Natural killer cell (primary cell): ENCODE measurements at regions not wholly inside any gene's neighbourhood (a gene's known extent, or its start where the extent isn't known, plus 50 kb on each side); places are given as distances from the start of the nearest gene placed in this dataset.

Source experiments
- ATAC-seq, 3 donors: fragments of 150-1000 bp in 2 of 3; fragments of 200-7000 bp in 1 of 3; cut with Tn5 transposase; 1 replicate in 1 of 3; 2 replicates in 2 of 3; pipeline ENCODE4 v1.10.0; 2021; ENCODE audit warnings: mild to moderate bottlenecking in 2 of 3, moderate library complexity in 2 of 3
- DNase-seq, 2 donors: peaks; one replicate each; pipeline versions ENCODE4 v3.0.0 to v3.0.0-alpha.2; 2013 to 2021; ENCODE audit warnings: mixed read lengths in 1 of 2
- H3K27ac ChIP-seq: one replicate; pipeline ENCODE4 v1.5.1; 2013; ENCODE audit warnings: mild to moderate bottlenecking, low read length
- H3K27me3 ChIP-seq: one replicate; pipeline ENCODE4 v1.6.1; 2013; ENCODE audit warnings: low read length; ENCODE audit not compliant: control insufficient read depth, insufficient read depth
- H3K36me3 ChIP-seq: one replicate; pipeline ENCODE4 v1.6.1; 2013; ENCODE audit warnings: low read length; ENCODE audit not compliant: control insufficient read depth, insufficient read depth
- H3K4me1 ChIP-seq: one replicate; pipeline ENCODE4 v1.6.1; 2013; ENCODE audit warnings: low read length; ENCODE audit not compliant: control insufficient read depth, insufficient read depth
- H3K4me3 ChIP-seq: one replicate; pipeline ENCODE4 v1.5.1; 2013; ENCODE audit warnings: low read length
- H3K9me3 ChIP-seq: one replicate; pipeline ENCODE4 v1.6.1; 2013; ENCODE audit warnings: low read length; ENCODE audit not compliant: control insufficient read depth, insufficient read depth
- H3K27ac Mint-ChIP-seq, 2 donors: one replicate each; pipeline ENCODE4 v1.8.0; 2022; ENCODE audit warnings: mild to moderate bottlenecking in 2 of 2, mixed read lengths in 2 of 2, moderate library complexity in 1 of 2
- H3K27me3 Mint-ChIP-seq, 2 donors: one replicate each; pipeline ENCODE4 v1.8.0; 2022; ENCODE audit warnings: low read depth in 2 of 2, mixed read lengths in 2 of 2
- H3K36me3 Mint-ChIP-seq: one replicate; pipeline ENCODE4 v1.8.0; 2022; ENCODE audit warnings: mixed read lengths
- H3K4me1 Mint-ChIP-seq, 2 donors: one replicate each; pipeline ENCODE4 v1.8.0; 2022; ENCODE audit warnings: mixed read lengths in 2 of 2
- H3K4me3 Mint-ChIP-seq: one replicate; pipeline ENCODE4 v1.8.0; 2022; ENCODE audit warnings: mild to moderate bottlenecking, moderate library complexity, mixed read lengths
- H3K9me3 Mint-ChIP-seq, 2 donors: one replicate each; pipeline ENCODE4 v1.8.0; 2022; ENCODE audit warnings: mixed read lengths in 2 of 2
- WGBS: methylation state at CpG from one replicate; pipeline ENCODE4 v1.1.7; 2013; ENCODE audit warnings: missing lambda C conversion rate; ENCODE audit not compliant: insufficient coverage; 5-methylcytosine and 5-hydroxymethylcytosine counted together
- intact Hi-C: fragments of 100-400 bp; cut with micrococcal nuclease; formaldehyde crosslinking; loops from one replicate; pipeline ENCODE4 v1.14.2; 2022
- TF ChIP-seq, protein P1 (sequence below): fragments of 200-600 bp; IDR thresholded peaks from one replicate; pipeline ENCODE4 v1.8.0; 2022; ENCODE audit warnings: antibody characterized with exemption

GRCh38 chr5:40210694-40211093 is 469.0 kb upstream of the PTGER4 start:
- H3K27ac Mint-ChIP-seq = no peak overlapping the region
- no peaks in the 10 kb centered on the region for H3K27me3 ChIP-seq
- TF ChIP-seq, protein P1, sequence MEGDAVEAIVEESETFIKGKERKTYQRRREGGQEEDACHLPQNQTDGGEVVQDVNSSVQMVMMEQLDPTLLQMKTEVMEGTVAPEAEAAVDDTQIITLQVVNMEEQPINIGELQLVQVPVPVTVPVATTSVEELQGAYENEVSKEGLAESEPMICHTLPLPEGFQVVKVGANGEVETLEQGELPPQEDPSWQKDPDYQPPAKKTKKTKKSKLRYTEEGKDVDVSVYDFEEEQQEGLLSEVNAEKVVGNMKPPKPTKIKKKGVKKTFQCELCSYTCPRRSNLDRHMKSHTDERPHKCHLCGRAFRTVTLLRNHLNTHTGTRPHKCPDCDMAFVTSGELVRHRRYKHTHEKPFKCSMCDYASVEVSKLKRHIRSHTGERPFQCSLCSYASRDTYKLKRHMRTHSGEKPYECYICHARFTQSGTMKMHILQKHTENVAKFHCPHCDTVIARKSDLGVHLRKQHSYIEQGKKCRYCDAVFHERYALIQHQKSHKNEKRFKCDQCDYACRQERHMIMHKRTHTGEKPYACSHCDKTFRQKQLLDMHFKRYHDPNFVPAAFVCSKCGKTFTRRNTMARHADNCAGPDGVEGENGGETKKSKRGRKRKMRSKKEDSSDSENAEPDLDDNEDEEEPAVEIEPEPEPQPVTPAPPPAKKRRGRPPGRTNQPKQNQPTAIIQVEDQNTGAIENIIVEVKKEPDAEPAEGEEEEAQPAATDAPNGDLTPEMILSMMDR = no peak
- no peaks in the 10 kb centered on the region for H3K36me3 Mint-ChIP-seq
- no peaks in the 10 kb centered on the region for H3K4me1 ChIP-seq
- H3K4me3 Mint-ChIP-seq = no peak overlapping the region
- H3K9me3 Mint-ChIP-seq = no peaks in the 10 kb centered on the region
- no peak overlapping the region for H3K27ac ChIP-seq
- ATAC-seq (no peak), DNase-seq (no peak)
- no peaks in the 10 kb centered on the region for H3K36me3 ChIP-seq
- H3K4me1 Mint-ChIP-seq = no peaks in the 10 kb centered on the region
- intact Hi-C loops = no loop called here
- peaks cover 11 to 25% of the 10 kb centered on the region in 2 donors for H3K27me3 Mint-ChIP-seq
- H3K4me3 ChIP-seq = no peak overlapping the region
- WGBS = no CpG with 5 or more reads among the region's 1 CpG
- no peaks in the 10 kb centered on the region for H3K9me3 ChIP-seq

DNA sequence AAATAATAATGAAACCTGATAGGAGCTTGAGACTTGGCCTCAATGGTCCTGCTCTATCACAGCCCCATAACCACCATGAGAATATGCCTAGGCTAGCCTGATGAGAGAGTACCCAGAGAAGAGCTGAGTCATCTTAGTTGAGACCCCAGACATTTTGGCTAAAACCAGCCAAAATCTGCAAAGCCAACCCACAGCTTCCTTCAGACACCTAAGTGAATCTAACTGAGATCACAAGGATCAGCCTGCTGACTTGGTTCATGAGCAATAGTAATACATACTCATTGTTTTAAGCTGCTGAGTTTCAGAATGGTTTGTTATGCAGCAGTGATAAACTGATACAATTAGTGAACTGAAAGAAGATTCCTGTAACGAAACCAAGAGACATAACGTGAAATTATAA is 473.7 kb upstream of the PTGER4 start:
- no peak overlapping the region for H3K27ac Mint-ChIP-seq
- WGBS = 72% methylated on average over 2 of the region's 2 CpGs
- H3K4me1 ChIP-seq = no peaks in the 10 kb centered on the region
- H3K9me3 ChIP-seq = no peaks in the 10 kb centered on the region
- no peaks in the 10 kb centered on the region for H3K27me3 ChIP-seq
- intact Hi-C loops = no loop called here
- no peak overlapping the region for H3K4me3 Mint-ChIP-seq
- TF ChIP-seq, protein P1 = no peak
- no peaks in the 10 kb centered on the region for H3K4me1 Mint-ChIP-seq
- no peak for ATAC-seq
- H3K9me3 Mint-ChIP-seq = no peaks in the 10 kb centered on the region
- peaks cover 2 to 4% of the 10 kb centered on the region in 2 donors for H3K27me3 Mint-ChIP-seq
- no peak overlapping the region for H3K4me3 ChIP-seq
- no peak overlapping the region for H3K27ac ChIP-seq
- H3K36me3 ChIP-seq = no peaks in the 10 kb centered on the region
- H3K36me3 Mint-ChIP-seq = no peaks in the 10 kb centered on the region
- no peak for DNase-seq

DNA sequence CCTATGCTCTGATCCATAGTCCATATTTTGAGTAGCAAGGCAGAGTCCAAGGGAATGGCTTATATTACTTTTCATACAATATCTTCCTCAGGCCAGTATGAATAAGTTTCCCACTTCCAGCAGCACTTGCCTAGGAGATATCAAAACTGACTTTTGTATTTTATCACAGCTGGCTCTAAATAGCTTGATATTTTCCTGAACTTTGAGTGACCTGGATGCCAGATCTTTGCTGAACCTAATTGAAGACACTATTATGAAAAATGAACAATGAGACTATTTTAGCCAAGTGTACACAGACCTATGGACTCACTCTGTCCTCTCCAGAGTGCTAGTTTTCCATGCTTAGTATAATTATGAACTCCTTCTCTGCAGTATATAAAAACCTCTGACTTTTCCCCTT is 475.6 kb upstream of the PTGER4 start:
- Histone ChIP-seq H3K27me3 (no peaks in the 10 kb centered on the region), H3K4me3 (no peak overlapping the region), H3K9me3 (no peaks in the 10 kb centered on the region), H3K36me3 (no peaks in the 10 kb centered on the region), H3K4me1 (no peaks in the 10 kb centered on the region), H3K27ac (no peak overlapping the region)
- TF ChIP-seq, protein P1 = no peak
- ATAC-seq = no peak
- Mint-ChIP-seq H3K27ac (no peak overlapping the region), H3K4me3 (no peak overlapping the region), H3K36me3 (no peaks in the 10 kb centered on the region), H3K27me3 (peaks cover 2 to 4% of the 10 kb centered on the region in 2 donors), H3K4me1 (peaks cover 0 to 3% of the 10 kb centered on the region in 2 donors), H3K9me3 (no peaks in the 10 kb centered on the region)
- DNase-seq = no peak
- intact Hi-C loops = no loop called here

GRCh38 chr5:40202814-40203440 is 476.8 kb upstream of the PTGER4 start:
- no peaks in the 10 kb centered on the region for H3K36me3 ChIP-seq
- Mint-ChIP-seq H3K27me3 (peaks cover 0 to 2% of the 10 kb centered on the region in 2 donors), H3K36me3 (no peaks in the 10 kb centered on the region), H3K9me3 (no peaks in the 10 kb centered on the region), H3K27ac (no peak overlapping the region), H3K4me3 (no peak overlapping the region), H3K4me1 (peaks cover 8 to 9% of the 10 kb centered on the region in 2 donors)
- H3K4me1 ChIP-seq = no peaks in the 10 kb centered on the region
- TF ChIP-seq, protein P1 = no peak
- H3K27me3 ChIP-seq = no peaks in the 10 kb centered on the region
- H3K27ac ChIP-seq = no peak overlapping the region
- H3K9me3 ChIP-seq = no peaks in the 10 kb centered on the region
- intact Hi-C loops = no loop called here
- DNase-seq (no peak), ATAC-seq (no peak)
- H3K4me3 ChIP-seq = no peak overlapping the region
